IPS DF 4.7 (cell line): ENCODE measurements at regions not wholly inside any gene's neighbourhood (a gene's known extent, or its start where the extent isn't known, plus 50 kb on each side); places are given as distances from the start of the nearest gene placed in this dataset.
"Not testable (repeated sequence)": the region's sequence is repeated elsewhere in the genome, so short reads cannot be mapped to it uniquely, and the experiment has no call there.

ENCODE experiments used
- DNase-seq: peaks from one replicate; pipeline ENCODE4 v3.0.0-alpha.2; 2013; ENCODE audit warnings: low spot score; ENCODE audit errors: extremely low read depth

GRCh38 chr10:52539463-52539862, 225.4 kb downstream of the DKK1 start:
- DNase-seq, result no peak

GRCh38 chr10:52540479-52540984, 226.5 kb downstream of the DKK1 start:
- no peak for DNase-seq

- DNase-seq, result no peak
Observed at GRCh38 chr10:52541006-52541473, 227.0 kb downstream of the DKK1 start.

- DNase-seq, result no peak
Observed at GRCh38 chr10:52542906-52543305, 228.8 kb downstream of the DKK1 start.

- no peak for DNase-seq
Observed at GRCh38 chr10:52551046-52551445, 221.5 kb downstream of the MBL2 start.

GRCh38 chr10:52558090-52558489, 214.5 kb downstream of the MBL2 start:
- DNase-seq, result no peak

- no peak for DNase-seq
Observed at GRCh38 chr10:52561322-52561721, 211.3 kb downstream of the MBL2 start.

- DNase-seq, result no peak
Observed at GRCh38 chr10:52563360-52563759, 209.2 kb downstream of the MBL2 start.

GRCh38 chr10:52566471-52567246, 205.9 kb downstream of the MBL2 start:
- DNase-seq, result no peak

- DNase-seq, result no peak
Observed at GRCh38 chr10:52567247-52567580, 205.4 kb downstream of the MBL2 start.

- DNase-seq, result no peak
Observed at GRCh38 chr10:52568309-52568708, 204.3 kb downstream of the MBL2 start.

- no peak for DNase-seq
Observed at GRCh38 chr10:52570490-52570889, 202.1 kb downstream of the MBL2 start.

- DNase-seq, result no peak
Observed at GRCh38 chr10:52571018-52571417, 201.6 kb downstream of the MBL2 start.

GRCh38 chr10:52571516-52572182, 200.9 kb downstream of the MBL2 start:
- DNase-seq, result no peak

- no peak for DNase-seq
Observed at GRCh38 chr10:52573347-52573746, 199.2 kb downstream of the MBL2 start.

GRCh38 chr10:52574697-52575096, 197.9 kb downstream of the MBL2 start:
- no peak for DNase-seq

- no peak for DNase-seq
Observed at GRCh38 chr10:52577047-52577446, 195.5 kb downstream of the MBL2 start.

GRCh38 chr10:52578871-52579405, 193.6 kb downstream of the MBL2 start:
- DNase-seq, result no peak

- not testable (repeated sequence) for DNase-seq
Observed at GRCh38 chr10:52581636-52582035, 190.9 kb downstream of the MBL2 start.

- DNase-seq, result no peak
Observed at GRCh38 chr10:52583336-52583735, 189.2 kb downstream of the MBL2 start.

GRCh38 chr10:52586710-52587109, 185.9 kb downstream of the MBL2 start:
- no peak for DNase-seq

GRCh38 chr10:52597189-52597863, 175.3 kb downstream of the MBL2 start:
- no peak for DNase-seq
